Thyroid gland (tissue), 4 donors: ENCODE measurements at regions not wholly inside any gene's neighbourhood (a gene's known extent, or its start where the extent isn't known, plus 50 kb on each side); places are given as distances from the start of the nearest gene placed in this dataset.

Experiments
- CTCF ChIP-seq, 6 experiments: fragments of 200-600 bp in 3 of 6; fragments of 450-650 bp in 3 of 6; sonication (generic) in 3 of 6; IDR thresholded peaks; one replicate each; pipeline ENCODE4 v1.5.1; 2016 to 2019; ENCODE audit warnings: antibody characterized with exemption in 6 of 6, mild to moderate bottlenecking in 2 of 6, inconsistent platforms in 1 of 6, moderate library complexity in 1 of 6
- POLR2A ChIP-seq, 2 donors: fragments of 450-650 bp; IDR thresholded peaks; one replicate each; pipeline ENCODE4 v1.6.1; 2017; ENCODE audit warnings: antibody characterized with exemption in 2 of 2, mild to moderate bottlenecking in 2 of 2, moderate library complexity in 1 of 2

GRCh38 chr1:101077849-101078248 lies 52.3 kb upstream of the DPH5 start:
- TF ChIP-seq POLR2A (IDR thresholded peaks at IDR 0.05) (no peak), CTCF (IDR thresholded peaks at IDR 0.05) (no peak)
